ENCODE measurements at regions not wholly inside any gene's neighbourhood (a gene's known extent, or its start where the extent isn't known, plus 50 kb on each side); places are given as distances from the start of the nearest gene placed in this dataset.

GRCh38 chr1:8193840-8194406, 124.0 kb upstream of the SLC45A1 start:
- FAIRE-seq (no peak), DNase-seq (no peak), ATAC-seq (no peak)
- H3K9me3 ChIP-seq, result no peaks in the 10 kb centered on the region
- H3K4me3 ChIP-seq, result no peak overlapping the region
- TF ChIP-seq CTCF (IDR thresholded peaks at IDR 0.05), result no peak
- H3K4me1 ChIP-seq, result peaks cover 4 to 9% (median 6%) of the 10 kb centered on the region in 3 donors
- no peaks in the 10 kb centered on the region for H3K27me3 ChIP-seq
- H3K36me3 ChIP-seq, result no peaks in the 10 kb centered on the region
- H3K27ac ChIP-seq, result no peak overlapping the region
- intact Hi-C loops (cut with DNase I), result no loop called here
- WGBS, 2 donors, result 84% methylated on average over 8 of the region's 8 CpGs

- ATAC-seq (no peak), DNase-seq (no peak), FAIRE-seq (no peak)
- Histone ChIP-seq H3K27me3 (no peaks in the 10 kb centered on the region), H3K27ac (no peak overlapping the region), H3K4me1 (peaks cover 2 to 6% (median 4%) of the 10 kb centered on the region in 3 donors), H3K36me3 (no peaks in the 10 kb centered on the region), H3K4me3 (no peak overlapping the region), H3K9me3 (no peaks in the 10 kb centered on the region)
- intact Hi-C loops (cut with DNase I), result no loop called here
- TF ChIP-seq CTCF (IDR thresholded peaks at IDR 0.05), result no peak
- 87 to 91% methylated on average over 9 of the region's 9 CpGs for WGBS, 2 donors
These were observed 126.4 kb upstream of the SLC45A1 start for GRCh38 chr1:8191474-8191873.

- Histone ChIP-seq H3K27ac (peak overlapping the region; percentile 22 to 53 (median 31)), H3K9me3 (no peaks in the 10 kb centered on the region), H3K27me3 (no peaks in the 10 kb centered on the region), H3K4me1 (peaks cover 2 to 6% (median 4%) of the 10 kb centered on the region in 3 donors), H3K36me3 (no peaks in the 10 kb centered on the region), H3K4me3 (no peak overlapping the region)
- 55 to 56% methylated on average over 6 of the region's 6 CpGs for WGBS, 2 donors
- ATAC-seq (peak; percentile 89 to 97 (median 95)), FAIRE-seq (no peak), DNase-seq (peak in 4 of 6 donors; percentile 42 to 74 (median 66))
- TF ChIP-seq CTCF (IDR thresholded peaks at IDR 0.05), result no peak
- intact Hi-C loops (cut with DNase I), result no loop called here
These were observed 127.9 kb upstream of the SLC45A1 start for GRCh38 chr1:8189931-8190483.

- Histone ChIP-seq H3K27me3 (no peaks in the 10 kb centered on the region), H3K9me3 (no peaks in the 10 kb centered on the region), H3K4me3 (no peak overlapping the region), H3K36me3 (no peaks in the 10 kb centered on the region), H3K27ac (no peak overlapping the region), H3K4me1 (peaks cover 16 to 28% (median 25%) of the 10 kb centered on the region in 3 donors)
- no peak for FAIRE-seq
- no peak for ATAC-seq
- intact Hi-C loops (cut with DNase I), result no loop called here
- 88 to 92% methylated on average over 5 of the region's 5 CpGs for WGBS, 2 donors
- DNase-seq, result peak in 1 of 6 donors; percentile 15
- no peak for TF ChIP-seq CTCF (IDR thresholded peaks at IDR 0.05)
These were observed 132.5 kb upstream of the SLC45A1 start for GRCh38 chr1:8185400-8185799.

GRCh38 chr1:8184301-8184700, 133.6 kb upstream of the SLC45A1 start:
- WGBS, 2 donors, result 94% methylated on average over 3 of the region's 3 CpGs
- DNase-seq (peak in 1 of 6 donors; percentile 3), FAIRE-seq (no peak), ATAC-seq (no peak)
- TF ChIP-seq CTCF (IDR thresholded peaks at IDR 0.05), result no peak
- Histone ChIP-seq H3K27me3 (no peaks in the 10 kb centered on the region), H3K36me3 (no peaks in the 10 kb centered on the region), H3K4me1 (peaks cover 13 to 25% (median 24%) of the 10 kb centered on the region in 3 donors), H3K27ac (no peak overlapping the region), H3K4me3 (no peak overlapping the region), H3K9me3 (no peaks in the 10 kb centered on the region)
- intact Hi-C loops (cut with DNase I), result no loop called here

Measured in pancreas (tissue), 10 donors.